HEK293 (cell line): ENCODE measurements at regions not wholly inside any gene's neighbourhood (a gene's known extent, or its start where the extent isn't known, plus 50 kb on each side); places are given as distances from the start of the nearest gene placed in this dataset.

ENCODE experiments used
- CTCF ChIA-PET: fragments of 350-600 bp; formaldehyde crosslinking; extraction: SDS; loops from one replicate; lab custom pipeline; 2021; ENCODE audit warnings: antibody characterized with exemption; lab: Yijun Ruan, JAX
- POLR2A ChIA-PET: fragments of 300-600 bp; formaldehyde crosslinking; extraction: SDS; loops from one replicate; lab custom pipeline; 2020; ENCODE audit warnings: antibody characterized with exemption, inconsistent platforms; lab: Yijun Ruan, JAX
- H3K27ac ChIP-seq: fragments of 200-500 bp; sonication (Bioruptor generic); 2 replicates; pipeline ENCODE4 v1.5.1; 2014; ENCODE audit warnings: low read depth, low read length, control low read depth, inconsistent platforms; ENCODE audit errors: extremely low read depth
- H3K36me3 ChIP-seq, 2 experiments: fragments of 200-500 bp in 1 of 2; sonication (Bioruptor generic) in 1 of 2; 1 replicate in 1 of 2; 2 replicates in 1 of 2; pipeline ENCODE4 v1.5.1; 2014 to 2017; ENCODE audit warnings: inconsistent platforms in 2 of 2, low read length in 2 of 2; ENCODE audit not compliant: control insufficient read depth in 2 of 2, insufficient read depth in 1 of 2
- H3K4me1 ChIP-seq: fragments of 200-500 bp; sonication (Bioruptor generic); 2 replicates; pipeline ENCODE4 v1.5.1; 2014; ENCODE audit warnings: mild to moderate bottlenecking, low read length, inconsistent platforms; ENCODE audit not compliant: control insufficient read depth, insufficient read depth
- H3K4me3 ChIP-seq: 2 replicates; pipeline ENCODE4 v1.5.1; 2011; ENCODE audit warnings: low read depth, mild to moderate bottlenecking, control low read depth, low read length, moderate library complexity
- H3K9me3 ChIP-seq: fragments of 200-500 bp; sonication (Bioruptor generic); 2 replicates; pipeline ENCODE4 v1.5.1; 2014; ENCODE audit warnings: low read depth, low read length, inconsistent platforms; ENCODE audit not compliant: control insufficient read depth, insufficient read depth
- BCL11B ChIP-seq: fragments of 450-650 bp; formaldehyde crosslinking; IDR thresholded peaks from 2 replicates; pipeline ENCODE4 v1.5.1; 2016; ENCODE audit warnings: low read depth, missing biosample characterization, missing genetic modification characterization
- MYNN ChIP-seq: fragments of 450-650 bp; formaldehyde crosslinking; IDR thresholded peaks from 2 replicates; pipeline ENCODE4 v1.5.1; 2016; ENCODE audit warnings: missing biosample characterization, missing genetic modification characterization, borderline replicate concordance
- REST ChIP-seq: fragments of 450-650 bp; formaldehyde crosslinking; IDR thresholded peaks from 2 replicates; pipeline ENCODE4 v1.5.1; 2016; ENCODE audit warnings: missing biosample characterization, missing genetic modification characterization
- SETDB1 ChIP-seq: IDR thresholded peaks from one replicate; pipeline ENCODE4 v1.6.1; 2017; ENCODE audit warnings: mild to moderate bottlenecking, low read length, moderate library complexity, mixed read lengths; ENCODE audit not compliant: insufficient read length
- ZBTB48 ChIP-seq: fragments of 450-650 bp; formaldehyde crosslinking; IDR thresholded peaks from 2 replicates; pipeline ENCODE4 v1.5.1; 2016; ENCODE audit warnings: missing biosample characterization, missing genetic modification characterization
- ZNF155 ChIP-seq: fragments of 450-650 bp; formaldehyde crosslinking; IDR thresholded peaks from 2 replicates; pipeline ENCODE4 v1.5.1; 2016; ENCODE audit warnings: missing biosample characterization, missing genetic modification characterization
- ZNF174 ChIP-seq: fragments of 450-650 bp; formaldehyde crosslinking; IDR thresholded peaks from 2 replicates; pipeline ENCODE4 v1.5.0; 2017; ENCODE audit warnings: missing biosample characterization, mild to moderate bottlenecking, missing genetic modification characterization
- ZNF248 ChIP-seq: fragments of 450-650 bp; formaldehyde crosslinking; IDR thresholded peaks from 2 replicates; pipeline ENCODE4 v1.5.1; 2017; ENCODE audit warnings: missing biosample characterization, missing genetic modification characterization
- ZNF362 ChIP-seq: fragments of 450-650 bp; formaldehyde crosslinking; IDR thresholded peaks from 2 replicates; pipeline ENCODE4 v1.5.1; 2016; ENCODE audit warnings: missing biosample characterization, missing genetic modification characterization
- ZNF37A ChIP-seq: fragments of 450-650 bp; IDR thresholded peaks from 2 replicates; pipeline ENCODE4 v1.5.1; 2018; ENCODE audit warnings: missing biosample characterization, missing genetic modification characterization
- ZNF391 ChIP-seq: fragments of 450-650 bp; formaldehyde crosslinking; IDR thresholded peaks from 2 replicates; pipeline ENCODE4 v1.5.1; 2016; ENCODE audit warnings: low read depth, missing biosample characterization, missing genetic modification characterization, borderline replicate concordance
- ZNF449 ChIP-seq: fragments of 450-650 bp; formaldehyde crosslinking; IDR thresholded peaks from 2 replicates; pipeline ENCODE4 v1.5.1; 2017; ENCODE audit warnings: missing biosample characterization, mild to moderate bottlenecking, missing genetic modification characterization, moderate library complexity
- ZNF544 ChIP-seq: fragments of 450-650 bp; formaldehyde crosslinking; IDR thresholded peaks from 2 replicates; pipeline ENCODE4 v1.5.0; 2017; ENCODE audit warnings: missing biosample characterization, missing genetic modification characterization
- ZNF624 ChIP-seq: fragments of 450-650 bp; formaldehyde crosslinking; IDR thresholded peaks from 2 replicates; pipeline ENCODE4 v1.5.1; 2017; ENCODE audit warnings: missing biosample characterization, missing genetic modification characterization
- ZNF645 ChIP-seq: fragments of 450-650 bp; formaldehyde crosslinking; IDR thresholded peaks from 2 replicates; pipeline ENCODE4; 2016; ENCODE audit warnings: missing biosample characterization, missing genetic modification characterization
- ZNF654 ChIP-seq: fragments of 450-650 bp; formaldehyde crosslinking; IDR thresholded peaks from 2 replicates; pipeline ENCODE4 v1.5.1; 2016; ENCODE audit warnings: low read depth, missing biosample characterization, missing genetic modification characterization
- ZNF692 ChIP-seq: fragments of 450-650 bp; formaldehyde crosslinking; IDR thresholded peaks from 2 replicates; pipeline ENCODE4 v1.5.1; 2016; ENCODE audit warnings: missing biosample characterization, missing genetic modification characterization
- ZNF747 ChIP-seq: fragments of 450-650 bp; formaldehyde crosslinking; IDR thresholded peaks from 2 replicates; pipeline ENCODE4 v1.5.1; 2016; ENCODE audit warnings: missing biosample characterization, missing genetic modification characterization
- TF ChIP-seq, protein P1 (sequence below): fragments of 450-650 bp; formaldehyde crosslinking; IDR thresholded peaks from 2 replicates; pipeline ENCODE4 v1.5.1; 2016; ENCODE audit warnings: missing biosample characterization, missing genetic modification characterization, low read depth
- TF ChIP-seq, protein P2 (sequence below): fragments of 450-650 bp; formaldehyde crosslinking; IDR thresholded peaks from 2 replicates; pipeline ENCODE4 v1.5.1; 2016; ENCODE audit warnings: missing biosample characterization, missing genetic modification characterization, borderline replicate concordance
- TF ChIP-seq, protein P3 (sequence below): fragments of 450-650 bp; formaldehyde crosslinking; IDR thresholded peaks from 2 replicates; pipeline ENCODE4 v1.5.1; 2016; ENCODE audit warnings: missing biosample characterization, missing genetic modification characterization

DNA sequence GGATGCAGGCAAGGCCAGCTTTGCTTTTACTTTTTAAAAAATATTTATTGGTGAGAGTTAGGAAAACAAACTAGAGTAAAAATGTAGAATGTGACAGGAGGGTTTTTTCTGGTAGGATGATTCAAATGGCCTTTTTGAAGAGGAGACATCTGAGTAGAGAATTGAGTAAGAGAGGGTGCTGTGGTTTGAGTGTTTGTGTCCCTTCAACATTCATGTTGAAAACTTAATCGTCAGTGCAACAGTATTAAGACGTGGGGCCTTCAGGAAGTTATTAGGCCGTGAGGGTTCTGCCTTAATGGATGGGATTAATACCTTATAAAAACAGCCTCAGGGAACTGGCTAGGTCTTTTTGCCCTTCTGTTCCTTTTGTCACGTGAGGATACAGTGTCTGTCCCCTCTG is 288.8 kb upstream of the C11orf87 start:
- POLR2A ChIA-PET, result no interaction called here
- TF ChIP-seq, protein P1, sequence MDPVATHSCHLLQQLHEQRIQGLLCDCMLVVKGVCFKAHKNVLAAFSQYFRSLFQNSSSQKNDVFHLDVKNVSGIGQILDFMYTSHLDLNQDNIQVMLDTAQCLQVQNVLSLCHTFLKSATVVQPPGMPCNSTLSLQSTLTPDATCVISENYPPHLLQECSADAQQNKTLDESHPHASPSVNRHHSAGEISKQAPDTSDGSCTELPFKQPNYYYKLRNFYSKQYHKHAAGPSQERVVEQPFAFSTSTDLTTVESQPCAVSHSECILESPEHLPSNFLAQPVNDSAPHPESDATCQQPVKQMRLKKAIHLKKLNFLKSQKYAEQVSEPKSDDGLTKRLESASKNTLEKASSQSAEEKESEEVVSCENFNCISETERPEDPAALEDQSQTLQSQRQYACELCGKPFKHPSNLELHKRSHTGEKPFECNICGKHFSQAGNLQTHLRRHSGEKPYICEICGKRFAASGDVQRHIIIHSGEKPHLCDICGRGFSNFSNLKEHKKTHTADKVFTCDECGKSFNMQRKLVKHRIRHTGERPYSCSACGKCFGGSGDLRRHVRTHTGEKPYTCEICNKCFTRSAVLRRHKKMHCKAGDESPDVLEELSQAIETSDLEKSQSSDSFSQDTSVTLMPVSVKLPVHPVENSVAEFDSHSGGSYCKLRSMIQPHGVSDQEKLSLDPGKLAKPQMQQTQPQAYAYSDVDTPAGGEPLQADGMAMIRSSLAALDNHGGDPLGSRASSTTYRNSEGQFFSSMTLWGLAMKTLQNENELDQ (tag by site-specific recombination), result no peak
- TF ChIP-seq ZNF645, result no peak
- TF ChIP-seq ZNF747 (tag by site-specific recombination), result no peak
- no peak for TF ChIP-seq ZNF654 (tag by site-specific recombination)
- no peak for TF ChIP-seq ZNF362
- TF ChIP-seq ZNF449, result no peak
- TF ChIP-seq, protein P2, sequence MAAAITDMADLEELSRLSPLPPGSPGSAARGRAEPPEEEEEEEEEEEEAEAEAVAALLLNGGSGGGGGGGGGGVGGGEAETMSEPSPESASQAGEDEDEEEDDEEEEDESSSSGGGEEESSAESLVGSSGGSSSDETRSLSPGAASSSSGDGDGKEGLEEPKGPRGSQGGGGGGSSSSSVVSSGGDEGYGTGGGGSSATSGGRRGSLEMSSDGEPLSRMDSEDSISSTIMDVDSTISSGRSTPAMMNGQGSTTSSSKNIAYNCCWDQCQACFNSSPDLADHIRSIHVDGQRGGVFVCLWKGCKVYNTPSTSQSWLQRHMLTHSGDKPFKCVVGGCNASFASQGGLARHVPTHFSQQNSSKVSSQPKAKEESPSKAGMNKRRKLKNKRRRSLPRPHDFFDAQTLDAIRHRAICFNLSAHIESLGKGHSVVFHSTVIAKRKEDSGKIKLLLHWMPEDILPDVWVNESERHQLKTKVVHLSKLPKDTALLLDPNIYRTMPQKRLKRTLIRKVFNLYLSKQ (tag by site-specific recombination), result no peak
- CTCF ChIA-PET, result no interaction called here
- Histone ChIP-seq H3K27ac (no peak overlapping the region), H3K4me1 (no peaks in the 10 kb centered on the region), H3K9me3 (no peaks in the 10 kb centered on the region), H3K4me3 (no peak overlapping the region), H3K36me3 (no peaks in the 10 kb centered on the region)

DNA sequence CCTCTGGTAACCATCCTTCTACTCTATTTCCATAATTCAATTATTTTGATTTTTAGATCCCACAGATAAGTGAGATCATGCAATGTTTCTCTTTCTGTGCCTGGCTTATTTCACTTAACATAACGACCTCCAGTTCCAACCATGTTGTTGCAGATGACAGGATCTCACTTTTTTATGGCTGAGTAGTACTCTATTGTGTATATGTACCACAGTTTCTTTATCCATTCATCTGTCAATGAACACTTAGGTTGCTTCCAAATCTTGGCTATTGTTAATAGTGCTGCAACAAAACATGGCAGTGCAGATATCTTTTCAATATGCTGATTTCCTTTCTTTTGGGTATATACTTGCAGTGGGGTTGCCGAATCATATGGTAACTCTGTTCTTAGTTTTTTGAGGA is 286.4 kb upstream of the C11orf87 start:
- no peaks in the 10 kb centered on the region for H3K36me3 ChIP-seq
- no peaks in the 10 kb centered on the region for H3K9me3 ChIP-seq
- no peaks in the 10 kb centered on the region for H3K4me1 ChIP-seq
- no peak overlapping the region for H3K27ac ChIP-seq
- ChIA-PET POLR2A (no interaction called here), CTCF (no interaction called here)
- no peak overlapping the region for H3K4me3 ChIP-seq
- no peak for TF ChIP-seq MYNN
- TF ChIP-seq ZNF248, result no peak
- no peak for TF ChIP-seq BCL11B (tag by site-specific recombination)
- TF ChIP-seq ZNF624 (tag by site-specific recombination), result no peak
- TF ChIP-seq REST (tag by site-specific recombination), result no peak
- no peak for TF ChIP-seq ZNF544 (tag by site-specific recombination)
- TF ChIP-seq ZNF692 (tag by site-specific recombination), result no peak
- TF ChIP-seq ZNF37A (tag by site-specific recombination), result no peak
- TF ChIP-seq, protein P3, sequence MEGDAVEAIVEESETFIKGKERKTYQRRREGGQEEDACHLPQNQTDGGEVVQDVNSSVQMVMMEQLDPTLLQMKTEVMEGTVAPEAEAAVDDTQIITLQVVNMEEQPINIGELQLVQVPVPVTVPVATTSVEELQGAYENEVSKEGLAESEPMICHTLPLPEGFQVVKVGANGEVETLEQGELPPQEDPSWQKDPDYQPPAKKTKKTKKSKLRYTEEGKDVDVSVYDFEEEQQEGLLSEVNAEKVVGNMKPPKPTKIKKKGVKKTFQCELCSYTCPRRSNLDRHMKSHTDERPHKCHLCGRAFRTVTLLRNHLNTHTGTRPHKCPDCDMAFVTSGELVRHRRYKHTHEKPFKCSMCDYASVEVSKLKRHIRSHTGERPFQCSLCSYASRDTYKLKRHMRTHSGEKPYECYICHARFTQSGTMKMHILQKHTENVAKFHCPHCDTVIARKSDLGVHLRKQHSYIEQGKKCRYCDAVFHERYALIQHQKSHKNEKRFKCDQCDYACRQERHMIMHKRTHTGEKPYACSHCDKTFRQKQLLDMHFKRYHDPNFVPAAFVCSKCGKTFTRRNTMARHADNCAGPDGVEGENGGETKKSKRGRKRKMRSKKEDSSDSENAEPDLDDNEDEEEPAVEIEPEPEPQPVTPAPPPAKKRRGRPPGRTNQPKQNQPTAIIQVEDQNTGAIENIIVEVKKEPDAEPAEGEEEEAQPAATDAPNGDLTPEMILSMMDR (tag by site-specific recombination), result no peak
- no peak for TF ChIP-seq ZNF155 (tag by site-specific recombination)
- no peak for TF ChIP-seq ZBTB48
- TF ChIP-seq ZNF174 (tag by site-specific recombination), result no peak
- no peak for TF ChIP-seq ZNF391 (tag by site-specific recombination)
- no peak for TF ChIP-seq SETDB1
